Trophoblast cell (in vitro differentiated cells and primary cell): ENCODE measurements at regions not wholly inside any gene's neighbourhood (a gene's known extent, or its start where the extent isn't known, plus 50 kb on each side); places are given as distances from the start of the nearest gene placed in this dataset.
"Not testable (repeated sequence)": the region's sequence is repeated elsewhere in the genome, so short reads cannot be mapped to it uniquely, and the experiment has no call there.

Experiments
- DNase-seq, 2 donors: peaks; one replicate each; pipeline ENCODE4 v3.0.0-alpha.2; 2016
- H2AFZ ChIP-seq: 2 replicates; pipeline ENCODE4 v1.6.1; 2013; ENCODE audit warnings: low read length, moderate library complexity, mild to moderate bottlenecking; ENCODE audit not compliant: insufficient read depth, poor library complexity
- H2AK5ac ChIP-seq: 2 replicates; pipeline ENCODE4 v1.6.1; 2013; ENCODE audit warnings: mild to moderate bottlenecking, low read length
- H2BK120ac ChIP-seq: 2 replicates; pipeline ENCODE4 v1.6.1; 2013; ENCODE audit warnings: low read length, mild to moderate bottlenecking, moderate library complexity; ENCODE audit not compliant: insufficient read depth, poor library complexity
- H2BK12ac ChIP-seq: 2 replicates; pipeline ENCODE4 v1.6.1; 2013; ENCODE audit warnings: mild to moderate bottlenecking, low read length, moderate library complexity
- H2BK5ac ChIP-seq: 2 replicates; pipeline ENCODE4 v1.6.1; 2013; ENCODE audit warnings: low read length, low read depth, moderate library complexity, mild to moderate bottlenecking; ENCODE audit not compliant: poor library complexity
- H3K14ac ChIP-seq: 2 replicates; pipeline ENCODE4 v1.6.1; 2013; ENCODE audit warnings: mild to moderate bottlenecking, low read length
- H3K18ac ChIP-seq: 2 replicates; pipeline ENCODE4 v1.6.1; 2013; ENCODE audit warnings: mild to moderate bottlenecking, low read length
- H3K23ac ChIP-seq: 2 replicates; pipeline ENCODE4 v1.6.1; 2013; ENCODE audit warnings: low read length
- H3K27ac ChIP-seq: 2 replicates; pipeline ENCODE4 v1.5.1; 2013; ENCODE audit warnings: low read depth, mild to moderate bottlenecking, inconsistent platforms, low read length, moderate library complexity
- H3K27me3 ChIP-seq: 2 replicates; pipeline ENCODE4 v1.6.1; 2013; ENCODE audit warnings: inconsistent platforms, mild to moderate bottlenecking, low read length, moderate library complexity; ENCODE audit not compliant: insufficient read depth
- H3K36me3 ChIP-seq, 2 experiments: 1 replicate in 1 of 2; 2 replicates in 1 of 2; pipeline ENCODE4 v1.6.1; 2013; ENCODE audit warnings: low read length in 2 of 2, mild to moderate bottlenecking in 2 of 2, moderate library complexity in 1 of 2; ENCODE audit not compliant: insufficient read depth in 2 of 2, control insufficient read depth in 1 of 2
- H3K4ac ChIP-seq: 2 replicates; pipeline ENCODE4 v1.6.1; 2013; ENCODE audit warnings: low read depth, mild to moderate bottlenecking, low read length, moderate library complexity
- H3K4me1 ChIP-seq, 2 experiments: 1 replicate in 1 of 2; 2 replicates in 1 of 2; pipeline ENCODE4 v1.6.1; 2013; ENCODE audit warnings: low read length in 2 of 2, mild to moderate bottlenecking in 2 of 2, moderate library complexity in 1 of 2; ENCODE audit not compliant: insufficient read depth in 2 of 2, control insufficient read depth in 1 of 2
- H3K4me2 ChIP-seq: 2 replicates; pipeline ENCODE4 v1.6.1; 2013; ENCODE audit warnings: inconsistent platforms, mild to moderate bottlenecking, low read length, moderate library complexity
- H3K4me3 ChIP-seq: 2 replicates; pipeline ENCODE4 v1.5.1; 2013; ENCODE audit warnings: mild to moderate bottlenecking, low read depth, low read length, inconsistent platforms
- H3K79me1 ChIP-seq: one replicate; pipeline ENCODE4 v1.6.1; 2013; ENCODE audit warnings: low read length
- H3K79me2 ChIP-seq: 2 replicates; pipeline ENCODE4 v1.6.1; 2013; ENCODE audit warnings: low read length, mild to moderate bottlenecking; ENCODE audit not compliant: control insufficient read depth, insufficient read depth, poor library complexity
- H3K9ac ChIP-seq: 2 replicates; pipeline ENCODE4 v1.6.1; 2013; ENCODE audit warnings: mild to moderate bottlenecking, low read length
- H3K9me3 ChIP-seq: 2 replicates; pipeline ENCODE4 v1.6.1; 2013; ENCODE audit warnings: low read depth, mild to moderate bottlenecking, control low read depth, inconsistent platforms, low read length; ENCODE audit not compliant: insufficient read depth
- H4K12ac ChIP-seq: 2 replicates; pipeline ENCODE4 v1.6.1; 2013; ENCODE audit warnings: low read depth, mild to moderate bottlenecking, low read length, moderate library complexity
- H4K8ac ChIP-seq: 2 replicates; pipeline ENCODE4 v1.6.1; 2013; ENCODE audit warnings: low read depth, mild to moderate bottlenecking, low read length, moderate library complexity
- H4K91ac ChIP-seq: one replicate; pipeline ENCODE4 v1.6.1; 2013; ENCODE audit warnings: low read depth, mild to moderate bottlenecking, low read length, moderate library complexity
- WGBS: extraction: QIAGEN DNeasy Blood & Tissue Kit; methylation state at CpG from one replicate; pipeline ENCODE4 v1.1.7; 2013; ENCODE audit warnings: missing lambda C conversion rate; ENCODE audit not compliant: insufficient read length, insufficient coverage; ENCODE audit errors: extremely low coverage; 5-methylcytosine and 5-hydroxymethylcytosine counted together

DNA sequence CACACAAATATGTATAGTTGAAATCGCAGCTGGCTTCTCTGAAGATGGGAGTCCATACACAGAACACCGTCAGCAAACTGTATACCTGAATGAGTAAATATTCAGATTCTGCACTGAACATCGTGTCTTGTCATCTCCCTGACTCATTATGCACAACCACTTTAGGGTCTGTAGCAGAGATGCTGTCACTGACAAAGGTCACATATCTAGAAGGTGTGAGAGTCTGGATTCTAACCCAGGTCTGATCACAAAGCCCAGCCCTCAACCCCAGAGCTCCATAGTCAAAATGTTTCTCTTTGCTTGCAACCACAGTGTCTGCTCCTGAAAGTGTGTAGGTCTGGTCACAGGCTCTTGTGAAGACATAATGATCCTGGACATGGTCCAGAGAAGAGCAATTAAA is 78.3 kb upstream of the PAX8 start:
- no peaks in the 10 kb centered on the region for H3K36me3 ChIP-seq
- H3K23ac ChIP-seq = no peak overlapping the region
- no peak overlapping the region for H2AK5ac ChIP-seq
- no peak overlapping the region for H3K4me2 ChIP-seq
- no peak overlapping the region for H3K14ac ChIP-seq
- H4K91ac ChIP-seq = no peak overlapping the region
- H2BK12ac ChIP-seq = no peak overlapping the region
- H3K9ac ChIP-seq = no peak overlapping the region
- H3K4me3 ChIP-seq = no peak overlapping the region
- no peak overlapping the region for H2BK5ac ChIP-seq
- no peak overlapping the region for H3K27ac ChIP-seq
- no peaks in the 10 kb centered on the region for H3K4me1 ChIP-seq
- WGBS = no CpG with 5 or more reads among the region's 3 CpGs
- no peaks in the 10 kb centered on the region for H3K79me1 ChIP-seq
- no peak for DNase-seq
- no peak overlapping the region for H2AFZ ChIP-seq
- H3K9me3 ChIP-seq = no peaks in the 10 kb centered on the region
- no peaks in the 10 kb centered on the region for H3K27me3 ChIP-seq
- H3K79me2 ChIP-seq = no peaks in the 10 kb centered on the region
- no peak overlapping the region for H2BK120ac ChIP-seq
- H3K18ac ChIP-seq = no peak overlapping the region
- no peak overlapping the region for H4K8ac ChIP-seq
- H4K12ac ChIP-seq = no peak overlapping the region
- H3K4ac ChIP-seq = no peak overlapping the region

DNA sequence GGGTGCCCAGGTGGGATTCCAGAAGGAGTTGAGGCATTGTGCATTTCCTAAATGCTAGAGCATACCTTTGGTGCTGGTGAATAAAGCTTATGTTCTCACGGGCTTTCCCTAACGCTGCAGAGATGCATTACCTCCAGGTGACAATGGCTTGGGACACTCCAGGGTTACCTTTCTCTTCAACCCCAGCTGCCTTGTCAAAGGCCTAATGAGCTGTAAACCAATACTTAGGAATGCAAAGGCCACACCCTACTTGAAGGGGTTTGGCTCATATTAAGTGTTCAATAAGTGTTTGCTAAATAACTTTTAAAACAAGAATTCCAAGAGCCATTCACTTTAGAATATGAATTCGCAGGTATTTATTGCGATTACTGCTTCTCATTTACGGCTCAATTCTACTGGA is 77.6 kb upstream of the PAX8 start:
- H3K27ac ChIP-seq, H3K23ac ChIP-seq, H3K27me3 ChIP-seq, H2BK5ac ChIP-seq, H3K14ac ChIP-seq, H4K12ac ChIP-seq, H3K36me3 ChIP-seq, H2AK5ac ChIP-seq, H3K4me2 ChIP-seq, H3K4me3 ChIP-seq, H4K8ac ChIP-seq, H3K9me3 ChIP-seq, DNase-seq, H3K9ac ChIP-seq, H3K79me1 ChIP-seq, H2BK120ac ChIP-seq, H3K4me1 ChIP-seq, H4K91ac ChIP-seq, H2BK12ac ChIP-seq, H3K18ac ChIP-seq, H3K79me2 ChIP-seq, H3K4ac ChIP-seq, H2AFZ ChIP-seq: not testable (repeated sequence)
- WGBS = no CpG with 5 or more reads among the region's 5 CpGs

DNA sequence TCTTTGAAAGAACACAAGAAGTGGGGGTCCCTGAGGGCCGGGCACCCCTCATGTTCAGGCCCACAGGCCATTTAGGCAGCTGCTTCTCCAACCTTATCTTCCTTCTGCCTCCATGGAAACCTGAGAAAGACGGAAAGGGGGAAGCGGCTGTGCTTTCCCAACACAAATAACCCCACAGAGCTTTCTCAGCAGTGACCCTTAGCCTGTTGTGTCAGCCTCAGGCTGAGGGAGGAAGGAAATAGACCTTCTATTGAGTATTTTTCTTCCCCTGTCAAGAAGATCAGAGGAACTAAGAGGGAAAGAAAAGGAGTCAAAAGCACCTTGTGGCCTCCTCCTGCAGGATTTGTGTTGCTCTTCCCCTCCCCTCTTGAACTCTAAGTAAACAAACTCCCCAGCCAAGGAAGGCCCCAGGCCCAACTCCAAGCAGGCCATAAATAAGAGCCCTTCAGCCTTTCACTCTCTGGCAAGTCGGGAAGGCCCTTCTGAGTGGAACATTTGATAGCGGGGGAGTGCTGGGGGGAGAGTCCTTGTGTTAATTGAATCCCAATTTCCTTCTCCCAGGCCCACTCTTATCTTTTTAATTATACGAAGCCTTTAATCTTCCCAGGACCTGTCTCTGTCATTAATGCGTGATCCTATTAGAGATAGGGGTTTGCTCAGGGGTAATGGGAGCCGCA is 76.8 kb upstream of the PAX8 start:
- DNase-seq, H3K4ac ChIP-seq, H2BK120ac ChIP-seq, H2BK5ac ChIP-seq, H4K12ac ChIP-seq, H3K14ac ChIP-seq, H3K79me1 ChIP-seq, H3K4me3 ChIP-seq, H3K4me1 ChIP-seq, H3K36me3 ChIP-seq, H2AFZ ChIP-seq, H4K91ac ChIP-seq, H3K23ac ChIP-seq, H3K27ac ChIP-seq, H3K27me3 ChIP-seq, H3K18ac ChIP-seq, H2BK12ac ChIP-seq, H2AK5ac ChIP-seq, H4K8ac ChIP-seq, H3K9ac ChIP-seq, H3K9me3 ChIP-seq, H3K79me2 ChIP-seq, H3K4me2 ChIP-seq: not testable (repeated sequence)
- no CpG with 5 or more reads among the region's 8 CpGs for WGBS

DNA sequence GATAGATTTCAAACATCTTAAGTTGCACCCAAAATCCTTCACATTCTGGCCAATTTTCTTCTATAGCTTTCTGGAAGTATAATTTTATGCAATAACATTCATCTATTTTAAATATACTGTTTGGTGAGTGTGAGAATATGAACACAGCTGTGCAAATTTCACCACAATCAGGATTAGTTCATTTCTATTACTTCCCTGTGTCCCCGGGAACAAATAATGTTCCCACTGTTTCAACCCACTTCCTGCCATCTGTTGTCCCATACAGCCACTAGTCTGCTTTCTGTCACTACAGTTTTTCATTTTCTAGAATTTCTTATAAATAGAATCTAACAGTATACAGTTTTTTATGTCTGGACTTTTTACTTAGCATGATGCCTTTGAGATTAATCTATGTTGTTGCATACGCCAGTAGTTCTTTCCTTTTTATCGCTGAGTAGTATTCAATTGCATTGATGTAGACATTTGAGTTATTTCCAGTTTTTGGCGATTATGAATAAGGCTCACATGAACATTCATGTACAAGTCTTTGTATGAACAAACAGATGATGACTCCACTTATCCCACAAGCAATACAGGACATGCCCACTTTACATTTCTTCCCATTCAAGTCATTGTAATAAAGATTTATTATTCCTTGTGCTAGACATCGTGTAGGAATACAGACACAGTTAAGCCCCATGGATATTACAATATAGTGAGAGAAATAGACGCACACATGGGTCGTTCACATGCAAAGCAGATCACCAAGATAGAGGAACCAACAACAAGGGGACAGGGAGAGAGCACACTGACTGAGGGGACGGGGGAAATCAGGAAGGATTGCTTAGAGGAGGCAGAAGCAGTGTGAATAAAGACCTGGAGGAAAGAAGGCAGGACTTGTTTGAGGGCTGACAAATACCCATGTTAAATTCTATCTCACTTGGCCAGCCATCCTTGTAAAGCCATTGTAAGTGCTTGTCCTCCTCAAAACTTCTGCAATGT is 72.9 kb upstream of the PAX8 start:
- Histone ChIP-seq H3K4me2 (no peak overlapping the region), H2BK12ac (no peak overlapping the region), H3K36me3 (no peaks in the 10 kb centered on the region), H3K27ac (no peak overlapping the region), H4K91ac (no peak overlapping the region), H3K4ac (no peak overlapping the region), H3K4me3 (no peak overlapping the region), H3K27me3 (no peaks in the 10 kb centered on the region), H3K79me2 (no peaks in the 10 kb centered on the region), H2BK5ac (no peak overlapping the region), H3K79me1 (no peaks in the 10 kb centered on the region), H3K14ac (no peak overlapping the region), H4K8ac (no peak overlapping the region), H3K18ac (no peak overlapping the region), H3K4me1 (no peaks in the 10 kb centered on the region), H2BK120ac (no peak overlapping the region), H4K12ac (no peak overlapping the region), H3K9me3 (no peaks in the 10 kb centered on the region), H3K23ac (no peak overlapping the region), H2AK5ac (no peak overlapping the region), H3K9ac (no peak overlapping the region), H2AFZ (no peak overlapping the region)
- no peak for DNase-seq
- no CpG with 5 or more reads among the region's 8 CpGs for WGBS
